ENCODE measurements at regions not wholly inside any gene's neighbourhood (a gene's known extent, or its start where the extent isn't known, plus 50 kb on each side); places are given as distances from the start of the nearest gene placed in this dataset.
"Not testable (repeated sequence)": the region's sequence is repeated elsewhere in the genome, so short reads cannot be mapped to it uniquely, and the experiment has no call there.

- TF ChIP-seq CTCF (conservative IDR thresholded peaks at IDR 0.05); ZFX (IDR thresholded peaks at IDR 0.05): not testable (repeated sequence)
Observed at GRCh38 chr5:88615767-88616166, 267.2 kb downstream of the MEF2C start.
